ENCODE measurements at regions not wholly inside any gene's neighbourhood (a gene's known extent, or its start where the extent isn't known, plus 50 kb on each side); places are given as distances from the start of the nearest gene placed in this dataset.

DNA sequence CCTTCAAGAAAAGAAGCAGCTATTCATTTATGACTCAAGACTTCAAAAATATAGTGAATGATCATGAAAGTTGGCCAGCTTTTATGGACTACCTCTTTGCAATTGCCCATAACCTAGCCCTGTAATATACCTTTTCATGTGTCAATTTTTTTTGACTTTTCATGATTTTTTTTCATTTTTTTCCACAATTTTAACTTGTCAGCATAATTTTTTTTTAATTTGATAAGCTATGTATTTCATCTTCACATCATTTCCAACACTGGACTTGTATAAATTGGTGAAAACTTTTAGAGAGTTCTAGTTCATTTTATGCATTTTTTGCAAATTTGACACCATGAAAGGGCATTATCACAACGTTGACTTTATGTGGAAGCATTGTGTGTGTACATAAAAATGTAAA is 220.8 kb upstream of the NFE2L3 start:
- no peak for DNase-seq

DNA sequence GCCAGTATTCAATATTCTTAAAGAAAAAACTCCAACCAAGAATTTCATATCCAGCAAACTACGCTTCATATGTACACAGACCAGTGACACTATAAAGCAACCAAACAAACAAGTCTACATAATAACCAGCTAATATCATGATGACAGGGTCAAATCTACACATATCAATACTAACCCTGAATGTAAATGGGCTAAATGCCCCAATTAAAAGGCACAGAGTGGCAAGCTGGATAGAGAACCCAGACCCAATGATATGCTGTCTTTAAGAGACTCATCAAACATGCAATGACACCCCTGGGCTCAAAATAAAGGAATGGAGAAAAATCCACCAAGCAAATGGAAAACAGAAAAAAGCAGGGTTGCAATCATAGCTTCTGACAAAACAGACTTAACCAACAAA is 218.1 kb upstream of the NFE2L3 start:
- no peak for DNase-seq

DNA sequence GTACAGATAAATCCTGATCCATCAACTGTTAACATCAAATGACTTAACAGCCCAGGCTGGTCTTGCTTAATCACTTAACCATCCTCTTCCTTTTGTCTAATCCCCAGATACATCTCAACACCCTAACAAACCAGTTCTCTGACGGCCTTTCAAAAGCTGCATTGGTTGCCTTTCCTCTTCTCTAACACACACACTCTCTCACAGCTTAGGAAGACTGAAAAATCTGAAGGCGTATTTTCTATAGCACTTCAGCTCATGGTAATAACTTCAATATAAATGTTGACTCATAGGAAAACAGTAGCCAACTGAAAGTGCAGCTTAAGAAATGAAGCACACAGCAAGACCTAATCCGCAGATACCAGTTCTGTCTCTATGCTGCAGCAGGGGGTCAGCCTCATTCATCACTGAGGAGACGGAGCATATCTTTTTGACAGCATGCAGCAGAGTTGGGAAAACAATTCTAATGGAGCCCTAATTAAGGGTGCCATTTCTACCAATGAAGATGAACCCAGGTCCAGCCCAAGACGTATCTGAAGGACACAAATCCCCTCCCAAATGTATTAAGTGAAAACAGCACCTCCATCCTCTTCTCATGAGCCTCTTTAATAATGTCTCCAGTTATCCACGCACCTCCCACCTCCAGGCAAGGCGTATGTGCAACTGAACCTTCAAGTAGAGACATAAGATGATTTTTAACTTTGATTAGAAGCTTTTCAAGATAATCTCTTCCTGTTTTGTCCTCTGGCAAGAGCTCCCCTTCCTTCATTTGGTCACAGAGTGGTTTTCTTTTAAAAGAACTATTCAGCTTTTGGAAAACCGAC is 211.7 kb upstream of the NFE2L3 start:
- no peak for DNase-seq

DNA sequence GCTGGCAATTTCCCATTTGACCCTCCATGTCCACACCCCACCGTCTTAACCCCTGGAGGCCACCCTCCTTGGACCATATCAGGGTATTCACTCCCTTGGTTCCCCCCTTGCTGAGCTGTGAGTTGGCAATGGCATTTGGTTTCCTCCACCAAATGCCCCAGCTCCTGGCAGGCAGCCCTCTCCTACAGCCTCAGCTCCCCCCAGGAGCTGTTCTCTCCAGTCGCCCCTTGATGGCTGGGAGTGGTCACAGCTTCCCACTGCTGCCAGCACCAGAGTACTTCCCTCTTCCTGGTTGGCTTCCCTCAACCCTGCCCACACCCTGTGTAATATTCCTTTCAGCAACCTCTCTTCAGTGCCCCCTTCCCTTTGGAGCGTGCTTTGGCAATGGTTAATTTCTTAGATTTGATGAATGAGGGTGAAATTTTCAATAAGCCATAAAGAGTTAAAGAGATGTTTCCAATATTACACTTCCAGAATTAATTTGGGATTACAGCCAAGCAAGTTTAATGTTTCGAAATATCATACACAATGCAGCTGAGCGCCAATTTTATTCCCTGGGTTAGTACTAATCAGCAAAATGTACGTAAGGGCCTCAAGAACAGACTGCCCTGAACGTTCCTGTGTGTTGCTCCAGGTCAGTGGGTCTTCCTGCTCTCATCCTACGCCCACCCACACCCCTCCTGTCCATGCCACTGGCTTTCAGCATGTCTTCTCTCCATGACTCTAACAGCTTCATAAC is 207.1 kb upstream of the NFE2L3 start:
- DNase-seq: no peak

DNA sequence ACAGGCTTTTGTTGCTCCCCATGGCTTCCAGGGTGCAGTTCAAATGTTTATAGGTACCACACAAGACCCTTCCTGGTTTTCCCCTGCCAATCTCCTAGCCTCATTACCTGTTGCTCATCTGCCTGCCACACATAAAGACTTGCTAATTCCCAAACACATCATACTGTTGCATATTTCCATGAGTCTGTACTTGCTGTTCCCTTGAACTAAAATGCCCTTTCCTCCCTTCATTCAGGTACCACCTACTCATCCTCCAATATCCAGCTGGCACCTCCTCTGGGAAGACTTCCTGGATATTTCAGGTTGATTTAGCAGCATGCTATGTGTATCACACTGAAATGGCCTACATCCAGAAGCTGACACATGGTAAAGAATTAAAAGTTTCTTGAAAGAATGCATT is 206.4 kb upstream of the NFE2L3 start:
- DNase-seq: no peak

DNA sequence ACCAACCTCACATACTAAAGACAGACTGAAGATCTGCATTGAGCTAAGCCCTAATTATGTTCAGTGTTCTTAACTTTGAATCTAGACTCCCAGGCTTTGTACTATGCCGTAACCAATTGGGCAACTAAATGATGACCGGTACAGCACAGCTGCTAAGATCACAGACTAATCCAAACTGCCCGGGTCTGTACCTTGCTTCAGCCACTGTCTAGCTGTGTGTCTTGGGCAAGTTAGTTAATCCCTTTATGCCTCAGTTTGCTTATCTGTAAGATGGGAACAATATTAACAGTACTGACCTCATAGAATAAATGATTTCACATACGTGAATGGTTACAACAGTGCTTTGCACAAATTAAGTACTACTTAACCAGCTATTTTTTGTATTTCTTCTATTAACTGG is 205.8 kb upstream of the NFE2L3 start:
- no peak for DNase-seq

DNA sequence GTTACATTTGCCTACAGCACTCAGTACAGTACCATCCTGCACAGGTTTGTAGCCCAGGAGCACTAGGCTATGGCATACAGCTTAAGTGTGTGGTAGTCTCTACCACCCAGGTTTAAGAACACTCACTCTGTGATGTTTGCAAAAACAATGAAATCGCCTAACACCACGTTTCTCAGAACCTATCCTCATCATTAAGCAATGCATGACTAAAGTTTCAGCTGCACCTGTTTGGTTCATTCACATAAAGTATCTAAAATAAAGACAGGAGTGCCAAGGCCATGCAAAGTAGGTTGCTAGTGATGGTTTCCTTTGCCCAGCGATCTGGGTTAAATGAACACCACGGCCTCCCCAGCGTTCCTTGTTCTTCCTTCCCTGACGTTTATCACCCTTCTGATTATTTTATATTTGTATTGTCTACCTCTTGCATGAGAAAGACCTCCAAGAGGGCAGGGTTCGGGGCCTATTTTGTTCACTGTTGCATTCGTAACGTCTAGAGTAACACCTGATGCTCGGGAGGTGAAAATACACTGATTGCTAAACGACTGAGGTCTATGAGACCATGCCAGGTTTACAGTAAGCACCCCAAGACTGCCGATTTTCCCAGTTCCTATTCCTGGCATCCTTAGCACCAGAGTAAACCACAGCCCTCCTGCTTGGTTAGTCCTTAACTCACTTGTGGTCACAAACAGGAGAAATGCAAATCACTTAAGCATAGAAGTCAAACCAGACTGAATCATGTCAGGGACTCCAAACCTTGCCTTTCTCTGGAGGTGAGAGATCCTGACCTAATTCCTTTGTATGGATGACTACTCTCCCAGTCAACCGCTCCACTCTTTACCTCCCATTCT is 204.1 kb upstream of the NFE2L3 start:
- no peak for DNase-seq

DNA sequence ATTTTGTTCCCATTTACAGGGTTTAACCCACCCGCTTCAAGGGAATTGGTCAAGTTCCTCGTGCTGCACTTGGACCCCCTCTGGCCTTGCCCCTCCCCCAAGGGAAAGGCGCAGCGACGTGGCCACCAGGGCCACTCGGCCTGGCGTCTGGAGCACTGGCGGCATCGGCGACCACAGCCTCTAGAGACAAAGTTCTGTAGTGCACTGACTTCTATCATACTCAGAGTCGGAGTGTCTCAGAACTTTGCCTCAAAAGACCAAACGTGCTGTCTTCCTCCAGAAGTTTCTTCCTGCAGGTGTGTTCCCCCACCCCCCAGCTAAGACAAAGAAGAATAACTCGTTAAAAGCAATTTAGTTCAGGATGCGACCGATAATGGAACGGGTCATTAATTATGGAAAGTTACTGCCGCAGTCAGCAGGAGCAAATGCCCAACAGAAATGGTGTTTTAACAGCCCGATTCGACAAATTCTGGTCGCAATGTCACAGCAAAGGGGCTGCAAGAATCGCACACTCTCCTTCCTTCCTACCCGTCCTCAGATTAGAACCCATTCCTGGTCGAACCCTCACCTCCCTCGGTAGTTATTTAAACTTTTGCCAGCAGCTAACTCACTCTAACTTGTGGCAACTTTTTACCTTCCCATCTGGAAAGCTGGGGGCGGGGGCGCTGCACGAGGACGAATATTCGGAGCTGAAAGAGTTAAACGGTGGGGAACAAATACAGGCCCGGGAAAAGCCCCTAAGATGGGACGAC is 202.1 kb upstream of the NFE2L3 start:
- no peak for DNase-seq

DNA sequence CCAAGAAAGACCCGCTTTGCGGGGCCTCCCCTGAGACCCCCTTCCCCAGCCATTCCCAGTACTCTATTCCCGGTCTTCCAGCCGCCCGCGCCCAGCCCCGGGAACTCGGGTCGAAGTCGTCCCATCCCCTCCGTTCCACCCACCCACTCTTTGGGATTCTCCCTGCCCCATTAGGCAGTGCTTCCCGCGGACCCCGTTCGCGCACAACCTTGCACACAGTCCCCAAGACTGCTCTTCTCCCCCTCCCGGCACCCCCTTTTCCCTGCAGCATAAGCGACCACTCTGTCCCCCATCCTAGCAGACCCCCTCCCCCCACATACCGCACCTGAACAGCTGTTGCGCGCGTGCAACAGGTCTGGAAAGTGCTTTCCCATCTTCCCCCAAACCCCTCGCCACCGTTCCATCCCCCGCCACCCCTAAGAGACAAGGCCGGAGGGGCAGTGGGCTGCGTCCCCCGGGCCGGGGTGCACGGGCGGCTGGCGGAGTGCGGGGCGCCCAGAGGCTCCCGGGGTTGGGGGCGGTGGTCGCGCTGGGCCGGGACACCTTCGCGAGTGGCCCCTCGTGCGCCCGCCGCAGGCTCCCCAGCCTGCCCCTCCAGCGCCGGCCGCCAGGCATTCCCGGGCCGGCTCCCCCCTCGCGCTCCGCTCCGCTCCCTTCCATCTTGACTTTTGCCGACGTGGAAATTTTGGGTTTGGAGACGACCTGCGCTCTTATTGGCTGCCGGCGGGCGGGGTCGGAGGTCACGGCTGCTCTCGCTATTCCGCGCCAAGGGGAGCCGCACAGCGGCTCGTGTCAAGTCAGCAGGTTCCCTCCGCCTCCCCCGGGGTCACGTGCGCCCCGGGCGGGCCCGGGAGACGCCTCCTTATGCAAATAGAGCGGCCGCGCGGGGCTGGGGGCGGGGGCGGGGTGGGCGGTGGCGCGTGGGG is 201.2 kb upstream of the NFE2L3 start:
- DNase-seq: peak in 44 of 51 donors; percentile 4 to 77 (median 36)

DNA sequence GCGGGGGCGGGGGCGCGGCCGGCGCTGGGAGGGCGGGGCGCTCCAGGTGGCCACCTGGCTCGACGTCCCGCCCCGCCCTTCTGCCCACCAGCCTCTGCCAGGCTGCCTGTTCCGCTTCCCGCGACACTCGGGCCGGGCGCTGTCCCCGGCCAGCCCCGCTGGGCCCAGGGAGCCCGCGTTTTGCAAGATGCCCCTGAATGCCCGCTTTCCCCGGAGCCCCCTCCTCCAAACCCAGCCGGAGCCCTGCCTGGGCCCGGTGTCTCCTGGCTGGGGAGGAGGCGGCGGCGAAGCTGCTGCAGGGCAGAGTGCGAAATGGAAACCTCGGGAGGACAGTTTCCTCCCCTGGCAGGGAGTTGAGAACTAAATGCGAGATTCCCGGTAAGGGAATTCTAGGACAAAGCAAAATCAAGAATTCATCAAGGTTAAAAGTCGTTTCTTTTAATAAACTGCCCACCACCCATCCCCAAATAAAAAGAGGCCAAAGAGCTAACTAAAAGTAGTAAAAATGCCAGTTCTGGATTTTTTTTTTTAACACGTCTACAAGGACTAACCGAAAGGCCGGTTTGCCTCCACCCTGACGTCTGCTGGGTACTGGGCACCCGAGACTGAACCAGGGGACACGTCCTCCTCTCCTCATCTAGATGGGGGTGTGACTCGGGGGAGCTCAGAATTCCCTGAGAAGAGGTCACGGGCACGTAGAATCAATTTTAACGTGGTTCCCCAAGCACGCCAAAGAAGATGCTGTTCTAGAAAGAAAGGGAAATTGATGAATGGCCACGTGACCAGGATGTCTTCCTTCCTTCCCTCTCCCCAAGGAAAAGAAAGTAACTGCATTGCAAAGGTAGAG is 200.4 kb upstream of the NFE2L3 start:
- peak in 1 of 51 donors; percentile 34 for DNase-seq

DNA sequence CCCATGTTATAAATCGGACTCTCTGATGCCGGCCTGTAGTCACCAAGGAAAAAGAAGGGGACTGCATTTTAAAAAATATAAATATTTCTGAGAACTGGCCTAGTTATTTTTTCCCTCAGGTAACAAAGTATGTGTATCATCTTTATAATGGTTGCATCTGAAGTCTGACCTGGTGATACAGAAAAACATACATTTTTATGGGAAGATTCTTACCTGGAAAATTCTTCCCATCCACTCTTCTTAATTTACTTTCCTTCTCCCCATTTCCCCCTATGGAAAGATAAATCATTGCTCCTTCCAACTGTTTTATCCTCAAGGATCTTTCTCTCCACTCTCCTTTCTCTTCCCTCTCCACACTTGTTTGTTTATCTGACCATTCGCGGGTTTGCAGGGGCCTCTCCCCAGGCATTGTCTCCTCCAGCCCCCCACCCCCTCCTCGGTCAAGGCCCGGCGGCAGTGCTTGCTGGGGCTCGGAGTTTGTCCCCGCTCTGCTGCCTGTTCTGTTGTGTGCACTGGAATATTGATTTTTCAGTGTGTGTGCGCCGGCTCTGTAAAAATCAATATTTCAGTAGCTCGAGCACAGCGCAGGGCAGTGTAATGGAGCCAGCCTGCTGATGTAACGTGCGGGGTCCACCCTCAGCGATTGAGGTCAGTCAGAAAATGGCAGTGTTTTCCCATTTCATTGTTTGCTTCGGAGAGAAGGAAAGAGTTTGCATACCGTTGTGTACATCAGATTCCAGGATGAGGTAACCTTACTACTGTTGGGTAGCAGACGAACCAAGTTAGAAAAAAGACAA is 199.5 kb upstream of the NFE2L3 start:
- no peak for DNase-seq

DNA sequence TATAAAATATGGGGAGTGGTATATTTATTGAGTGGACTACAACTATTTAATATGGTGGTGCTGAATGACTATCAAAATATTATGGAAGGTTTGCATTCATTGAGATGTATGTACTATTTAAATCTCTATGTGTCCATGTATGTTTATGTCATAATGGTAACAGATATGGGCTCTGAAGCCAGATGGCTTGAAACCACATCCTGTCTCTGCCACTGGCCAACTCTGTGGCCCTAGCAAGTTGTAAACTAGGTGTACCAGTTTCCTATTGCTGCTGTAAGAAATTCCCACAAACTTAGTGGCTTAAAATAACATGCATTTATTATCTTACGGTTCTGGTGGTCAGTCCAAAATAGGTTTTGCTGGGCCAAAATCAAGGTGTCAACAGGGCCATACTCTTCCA is 198.1 kb upstream of the NFE2L3 start:
- no peak for DNase-seq

DNA sequence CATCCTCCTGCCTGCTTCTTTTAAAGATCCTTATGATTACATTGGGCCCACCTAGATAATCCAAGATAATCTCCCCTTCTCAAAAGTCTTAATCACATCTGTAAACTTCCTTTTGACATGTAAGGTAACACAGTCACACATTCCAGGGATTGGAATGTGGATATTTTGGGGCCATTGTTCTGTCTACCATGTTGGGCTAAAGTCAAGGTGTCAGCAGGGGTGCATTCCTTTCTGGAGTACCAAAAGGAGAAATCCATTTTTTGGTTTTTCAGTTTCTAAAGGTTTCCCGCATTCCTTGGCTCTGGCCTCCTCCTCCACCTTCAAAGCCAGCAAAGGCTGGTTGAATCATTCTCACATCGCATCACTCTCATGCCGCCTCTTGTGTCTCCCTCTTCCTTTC is 197.6 kb upstream of the NFE2L3 start:
- DNase-seq: no peak

DNA sequence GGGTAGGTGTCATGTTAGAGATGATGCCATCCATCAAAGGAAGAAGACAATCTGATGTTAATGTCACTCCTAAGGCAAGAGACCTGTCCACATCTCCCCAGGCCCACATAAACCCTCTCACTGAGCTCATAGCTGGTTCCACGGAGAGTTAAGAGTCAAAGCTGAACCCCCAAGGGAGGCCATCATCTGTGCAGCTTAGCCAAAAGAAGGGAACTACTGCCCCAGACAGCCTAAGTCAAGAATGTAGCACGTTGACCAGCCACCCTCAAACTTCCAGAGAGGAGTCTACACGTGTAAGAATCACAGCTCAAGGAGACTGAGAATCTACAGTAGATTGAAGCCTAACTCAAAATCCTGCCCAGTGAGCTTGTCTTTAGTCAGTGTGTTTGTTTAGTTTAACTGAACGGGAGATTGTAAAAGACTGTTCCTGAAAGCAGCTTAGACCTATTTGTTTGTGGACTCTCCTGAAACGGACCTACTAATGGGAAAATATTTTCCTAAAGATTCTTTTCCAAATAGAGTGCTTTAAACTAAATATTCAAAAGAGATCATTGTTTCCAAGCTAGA is 192.7 kb upstream of the NFE2L3 start:
- DNase-seq: no peak

DNA sequence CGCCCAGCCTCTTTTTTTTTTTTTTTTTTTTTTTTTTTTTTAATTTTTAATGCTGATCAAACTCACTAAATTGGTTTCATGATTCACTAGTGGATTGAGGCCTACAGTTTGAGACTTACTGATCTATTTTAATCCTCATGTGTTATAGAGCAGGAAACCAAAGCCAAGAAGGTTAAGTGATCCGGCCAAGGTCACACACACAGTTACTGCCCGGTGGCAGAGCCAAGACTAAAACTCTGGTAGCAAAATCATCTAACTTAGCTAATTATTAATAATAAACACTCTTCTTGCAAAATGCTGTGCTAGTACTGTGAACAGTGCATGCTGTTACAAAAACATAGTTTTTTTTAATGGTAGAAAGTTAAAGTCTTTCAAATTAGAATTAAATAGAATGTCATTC is 188.3 kb upstream of the NFE2L3 start:
- no peak for DNase-seq

DNA sequence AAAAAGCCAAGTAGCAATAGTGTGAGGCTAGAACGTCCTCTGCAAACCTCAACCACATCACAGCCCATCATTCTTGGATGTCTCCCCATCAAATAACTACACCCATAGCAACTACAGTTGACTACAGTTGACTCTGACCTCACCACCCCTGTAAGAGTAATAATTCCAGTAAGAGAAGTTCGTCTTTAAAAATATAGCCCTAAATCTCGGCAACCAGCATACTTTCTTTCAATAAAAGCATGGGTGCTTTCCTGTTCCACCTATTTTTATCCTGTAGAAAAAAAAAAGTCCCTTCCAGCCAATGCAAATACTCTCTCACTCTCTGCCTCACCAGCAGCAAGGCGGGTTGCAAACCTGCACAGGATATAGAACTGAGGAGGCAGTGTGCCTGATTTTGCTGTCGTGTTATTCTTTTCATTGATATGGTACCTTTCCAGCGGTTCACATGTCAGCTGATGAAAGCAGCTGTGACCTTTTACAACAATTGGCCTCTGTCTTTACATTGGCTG is 187.5 kb upstream of the NFE2L3 start:
- DNase-seq: no peak

DNA sequence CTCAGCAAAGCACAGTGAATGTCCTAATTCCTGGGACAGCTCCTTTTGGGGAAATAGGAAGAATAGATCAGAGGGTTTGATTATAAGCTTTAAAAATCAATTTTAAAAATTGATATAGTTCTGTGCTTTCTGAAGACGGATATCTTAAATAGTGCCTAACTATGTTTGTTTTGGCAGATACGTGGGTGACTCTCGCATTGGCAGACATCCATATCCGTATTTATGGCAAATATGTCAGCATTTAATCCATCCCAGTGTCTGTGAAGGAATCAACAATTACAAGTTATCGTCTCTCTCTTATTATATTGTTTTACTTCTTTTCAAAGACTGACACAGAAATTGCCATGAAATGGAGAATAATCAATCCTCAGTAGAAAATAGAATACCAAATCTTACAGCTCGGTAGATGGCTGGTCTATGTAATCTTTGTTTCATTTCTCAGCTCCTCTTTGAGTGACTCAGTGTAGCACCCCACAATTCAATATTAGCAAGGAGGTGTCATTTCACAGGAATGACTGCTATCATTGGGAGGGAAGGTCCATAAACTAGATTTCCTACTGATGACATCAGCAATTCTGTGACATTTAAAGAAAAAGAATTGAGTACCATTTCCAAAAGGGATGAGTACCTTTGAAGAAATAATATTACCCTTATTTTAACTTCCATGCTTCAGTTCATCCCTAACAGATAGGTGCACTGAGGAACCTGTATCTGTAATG is 186.4 kb upstream of the NFE2L3 start:
- DNase-seq: no peak
